ENCODE measurements at regions not wholly inside any gene's neighbourhood (a gene's known extent, or its start where the extent isn't known, plus 50 kb on each side); places are given as distances from the start of the nearest gene placed in this dataset.
"Not testable (repeated sequence)": the region's sequence is repeated elsewhere in the genome, so short reads cannot be mapped to it uniquely, and the experiment has no call there.

- DNase-seq: no peak
Observed at GRCh38 chr7:17046666-17047065, 164.9 kb upstream of the AGR3 start.

- DNase-seq: not testable (repeated sequence)
Observed at GRCh38 chr7:17053164-17053563, 171.4 kb upstream of the AGR3 start.

GRCh38 chr7:17054206-17054605 is 172.4 kb upstream of the AGR3 start:
- DNase-seq: no peak

GRCh38 chr7:17054836-17055235 is 173.1 kb upstream of the AGR3 start:
- no peak for DNase-seq

- DNase-seq: no peak
Observed at GRCh38 chr7:17055596-17055995, 173.8 kb upstream of the AGR3 start.

GRCh38 chr7:17056491-17057142 is 174.8 kb upstream of the AGR3 start:
- no peak for DNase-seq

GRCh38 chr7:17057143-17057509 is 175.3 kb upstream of the AGR3 start:
- no peak for DNase-seq

GRCh38 chr7:17058568-17058967 is 176.8 kb upstream of the AGR3 start:
- DNase-seq: no peak

- no peak for DNase-seq
Observed at GRCh38 chr7:17060051-17060450, 178.3 kb upstream of the AGR3 start.

GRCh38 chr7:17061443-17061842 is 179.7 kb upstream of the AGR3 start:
- DNase-seq: no peak

GRCh38 chr7:17062151-17063044 is 180.6 kb upstream of the AGR3 start:
- DNase-seq: no peak

- no peak for DNase-seq
Observed at GRCh38 chr7:17063045-17063383, 181.2 kb upstream of the AGR3 start.

GRCh38 chr7:17067691-17068090 is 185.9 kb upstream of the AGR3 start:
- no peak for DNase-seq

- no peak for DNase-seq
Observed at GRCh38 chr7:17069146-17069545, 187.4 kb upstream of the AGR3 start.

GRCh38 chr7:17070231-17070708 is 188.5 kb upstream of the AGR3 start:
- no peak for DNase-seq

GRCh38 chr7:17071866-17072265 is 190.1 kb upstream of the AGR3 start:
- no peak for DNase-seq

- DNase-seq: no peak
Observed at GRCh38 chr7:17075601-17076255, 193.9 kb upstream of the AGR3 start.

GRCh38 chr7:17078298-17078697 is 196.5 kb upstream of the AGR3 start:
- no peak for DNase-seq

GRCh38 chr7:17083392-17084165 is 201.8 kb upstream of the AGR3 start:
- DNase-seq: no peak

GRCh38 chr7:17084166-17084475 is 202.3 kb upstream of the AGR3 start:
- DNase-seq: no peak

GRCh38 chr7:17085186-17085585 is 203.4 kb upstream of the AGR3 start:
- DNase-seq: no peak

GRCh38 chr7:17086403-17086802 is 204.6 kb upstream of the AGR3 start:
- peak in 1 of 2 donors; percentile 8 for DNase-seq
